ENCODE measurements at regions not wholly inside any gene's neighbourhood (a gene's known extent, or its start where the extent isn't known, plus 50 kb on each side); places are given as distances from the start of the nearest gene placed in this dataset.
A peak's percentile ranks its signal among the peaks of the same experiment; 100 is the strongest.
"Not testable (repeated sequence)": the region's sequence is repeated elsewhere in the genome, so short reads cannot be mapped to it uniquely, and the experiment has no call there.

- H3K4me3 ChIP-seq (ENCODE audit: low read length): peak overlapping the region; percentile 23
- DNase-seq (ENCODE audit: low read depth, low spot score): not testable (repeated sequence)
Measured at GRCh38 chr3:195635898-195636685, 52.4 kb upstream of the APOD start.

- not testable (repeated sequence) for H3K4me3 ChIP-seq (ENCODE audit: low read length)
Measured at GRCh38 chr3:195635262-195635873, 51.6 kb upstream of the APOD start.

GRCh38 chr3:195634426-195635261 is 50.9 kb upstream of the APOD start:
- H3K4me3 ChIP-seq (ENCODE audit: low read length): peak overlapping the region; percentile 48
- DNase-seq (ENCODE audit: low read depth, low spot score): not testable (repeated sequence)

More at GRCh38 chr3:195635262-195635873, 51.6 kb upstream of the APOD start:
- not testable (repeated sequence) for DNase-seq (ENCODE audit: low read depth, low spot score)

Measured in Jurkat, Clone E6-1 (cell line).